Endothelial cell (in vitro differentiated cells): ENCODE measurements at regions not wholly inside any gene's neighbourhood (a gene's known extent, or its start where the extent isn't known, plus 50 kb on each side); places are given as distances from the start of the nearest gene placed in this dataset.

Source experiments
- DNase-seq: peaks from one replicate; pipeline ENCODE4 v3.0.0; 2021; ENCODE audit warnings: low spot score
- H3K27ac Mint-ChIP-seq: one replicate; pipeline ENCODE4 v1.8.0; 2021; ENCODE audit warnings: mixed read lengths, inconsistent platforms; ENCODE audit not compliant: unreplicated experiment
- H3K27me3 Mint-ChIP-seq: one replicate; pipeline ENCODE4 v1.8.0; 2021; ENCODE audit warnings: mild to moderate bottlenecking, moderate library complexity, mixed read lengths, inconsistent platforms; ENCODE audit not compliant: unreplicated experiment
- H3K36me3 Mint-ChIP-seq: one replicate; pipeline ENCODE4 v1.8.0; 2021; ENCODE audit warnings: mild to moderate bottlenecking, low read depth, mixed read lengths, inconsistent platforms; ENCODE audit not compliant: unreplicated experiment
- H3K4me1 Mint-ChIP-seq: one replicate; pipeline ENCODE4 v1.8.0; 2021; ENCODE audit warnings: mild to moderate bottlenecking, mixed read lengths, inconsistent platforms; ENCODE audit not compliant: unreplicated experiment
- H3K4me3 Mint-ChIP-seq: one replicate; pipeline ENCODE4 v1.8.0; 2021; ENCODE audit warnings: mild to moderate bottlenecking, mixed read lengths, inconsistent platforms; ENCODE audit not compliant: unreplicated experiment
- H3K9me3 Mint-ChIP-seq: one replicate; pipeline ENCODE4 v1.8.0; 2021; ENCODE audit warnings: mixed read lengths, inconsistent platforms; ENCODE audit not compliant: unreplicated experiment
- CTCF ChIP-seq: fragments of 200-600 bp; sonication (generic); IDR thresholded peaks from one replicate; pipeline ENCODE4 v1.5.0; 2021; ENCODE audit warnings: antibody characterized with exemption; ENCODE audit not compliant: unreplicated experiment

GRCh38 chr4:156575430-156576073 lies 396.0 kb downstream of the PDGFC start:
- DNase-seq = no peak
- H3K4me3 Mint-ChIP-seq = no peak overlapping the region
- no peaks in the 10 kb centered on the region for H3K36me3 Mint-ChIP-seq
- peaks cover 4% of the 10 kb centered on the region for H3K4me1 Mint-ChIP-seq
- no peaks in the 10 kb centered on the region for H3K9me3 Mint-ChIP-seq
- no peak for TF ChIP-seq CTCF
- no peak overlapping the region for H3K27ac Mint-ChIP-seq
- no peaks in the 10 kb centered on the region for H3K27me3 Mint-ChIP-seq

- no peak for TF ChIP-seq CTCF
- H3K27me3 Mint-ChIP-seq = no peaks in the 10 kb centered on the region
- no peaks in the 10 kb centered on the region for H3K4me1 Mint-ChIP-seq
- H3K36me3 Mint-ChIP-seq = no peaks in the 10 kb centered on the region
- no peak overlapping the region for H3K27ac Mint-ChIP-seq
- H3K9me3 Mint-ChIP-seq = no peaks in the 10 kb centered on the region
- no peak for DNase-seq
- H3K4me3 Mint-ChIP-seq = no peak overlapping the region
These were observed 400.5 kb downstream of the PDGFC start for GRCh38 chr4:156571146-156571545.

GRCh38 chr4:156569535-156569934 lies 402.1 kb downstream of the PDGFC start:
- Mint-ChIP-seq H3K36me3 (no peaks in the 10 kb centered on the region), H3K4me3 (no peak overlapping the region), H3K27ac (no peak overlapping the region)

GRCh38 chr4:156568484-156568883 lies 403.1 kb downstream of the PDGFC start:
- no peaks in the 10 kb centered on the region for H3K9me3 Mint-ChIP-seq
- no peak overlapping the region for H3K27ac Mint-ChIP-seq
- no peak for TF ChIP-seq CTCF
- H3K27me3 Mint-ChIP-seq = no peaks in the 10 kb centered on the region
- no peaks in the 10 kb centered on the region for H3K36me3 Mint-ChIP-seq
- H3K4me3 Mint-ChIP-seq = no peak overlapping the region
- H3K4me1 Mint-ChIP-seq = no peaks in the 10 kb centered on the region
- no peak for DNase-seq

More at GRCh38 chr4:156569535-156569934, 402.1 kb downstream of the PDGFC start:
- no peaks in the 10 kb centered on the region for H3K4me1 Mint-ChIP-seq
- H3K27me3 Mint-ChIP-seq = no peaks in the 10 kb centered on the region
- no peak for DNase-seq
- no peak for TF ChIP-seq CTCF
- H3K9me3 Mint-ChIP-seq = no peaks in the 10 kb centered on the region

GRCh38 chr4:156568041-156568440 lies 403.6 kb downstream of the PDGFC start:
- Mint-ChIP-seq H3K27me3 (no peaks in the 10 kb centered on the region), H3K9me3 (no peaks in the 10 kb centered on the region), H3K27ac (no peak overlapping the region), H3K4me1 (no peaks in the 10 kb centered on the region), H3K36me3 (no peaks in the 10 kb centered on the region), H3K4me3 (no peak overlapping the region)
- DNase-seq = no peak
- no peak for TF ChIP-seq CTCF
